SK-N-SH (cell line): ENCODE measurements at regions not wholly inside any gene's neighbourhood (a gene's known extent, or its start where the extent isn't known, plus 50 kb on each side); places are given as distances from the start of the nearest gene placed in this dataset.

Experiments
- CTCF ChIA-PET: fragments of 300-600, 350-600 bp; formaldehyde crosslinking; extraction: SDS; loops from one replicate; lab custom pipeline; 2021; lab: Yijun Ruan, JAX
- POLR2A ChIA-PET: fragments of 350-600 bp; sonication (Branson Sonifier 250); formaldehyde crosslinking; extraction: SDS; loops from one replicate; lab custom pipeline; 2020; ENCODE audit warnings: antibody characterized with exemption, inconsistent platforms; lab: Yijun Ruan, JAX
- DNase-seq: peaks from one replicate; pipeline ENCODE4 v3.0.0; 2012
- H2AFZ ChIP-seq: fragments of 200-600 bp; sonication (generic); 2 replicates; pipeline ENCODE4 v1.8.1; 2016; ENCODE audit warnings: antibody characterized with exemption, mild to moderate bottlenecking, low read depth
- H3F3A ChIP-seq: fragments of 200-600 bp; sonication (generic); replicated peaks from 2 replicates; pipeline ENCODE3; 2016; ENCODE audit warnings: antibody characterized with exemption, mild to moderate bottlenecking; ENCODE audit not compliant: insufficient read depth
- H3K27ac ChIP-seq, 2 experiments: fragments of 200-500 bp in 1 of 2; fragments of 200-600 bp in 1 of 2; sonication (Bioruptor generic) in 1 of 2; sonication (generic), shearing (Covaris generic) in 1 of 2; 2 replicates each; pipeline versions ENCODE4 v1.5.1 to v1.6.1; 2014 to 2016; ENCODE audit warnings: low read depth in 2 of 2, inconsistent platforms in 1 of 2, low read length in 1 of 2, mild to moderate bottlenecking in 1 of 2, mixed read lengths in 1 of 2
- H3K27me3 ChIP-seq: fragments of 200-600 bp; sonication (generic), shearing (Covaris generic); 2 replicates; pipeline ENCODE4 v1.6.1; 2016; ENCODE audit warnings: mixed run types; ENCODE audit not compliant: insufficient read depth
- H3K36me3 ChIP-seq, 2 experiments: fragments of 200-500 bp in 1 of 2; fragments of 200-600 bp in 1 of 2; sonication (Bioruptor generic) in 1 of 2; sonication (generic) in 1 of 2; replicated peaks in 1 of 2; 2 replicates each; pipeline versions ENCODE3 to v1.5.1; 2014 to 2016; ENCODE audit warnings: low read length in 1 of 2, mild to moderate bottlenecking in 1 of 2; ENCODE audit not compliant: insufficient read depth in 2 of 2, control insufficient read depth in 1 of 2
- H3K4me1 ChIP-seq, 2 experiments: fragments of 200-500 bp in 1 of 2; fragments of 200-600 bp in 1 of 2; sonication (Bioruptor generic) in 1 of 2; sonication (generic), shearing (Covaris generic) in 1 of 2; 2 replicates each; pipeline versions ENCODE4 v1.5.1 to v1.6.1; 2014 to 2016; ENCODE audit warnings: low read depth in 1 of 2, low read length in 1 of 2, mixed run types in 1 of 2; ENCODE audit not compliant: insufficient read depth in 2 of 2, control insufficient read depth in 1 of 2
- H3K4me2 ChIP-seq: fragments of 200-600 bp; sonication (generic), shearing (Covaris generic); 2 replicates; pipeline ENCODE4 v1.6.1; 2017; ENCODE audit warnings: mixed run types
- H3K4me3 ChIP-seq, 2 experiments: fragments of 200-500 bp in 1 of 2; fragments of 200-600 bp in 1 of 2; sonication (Bioruptor generic) in 1 of 2; sonication (generic), shearing (Covaris generic) in 1 of 2; 2 replicates each; pipeline versions ENCODE4 v1.5.1 to v1.8.1; 2014 to 2016; ENCODE audit warnings: low read depth in 2 of 2, inconsistent platforms in 1 of 2, low read length in 1 of 2, mild to moderate bottlenecking in 1 of 2, mixed read lengths in 1 of 2, moderate library complexity in 1 of 2
- H3K79me2 ChIP-seq: fragments of 200-600 bp; sonication (generic); 2 replicates; pipeline ENCODE4 v1.8.1; 2017; ENCODE audit warnings: mild to moderate bottlenecking; ENCODE audit not compliant: insufficient read depth
- H3K9ac ChIP-seq: fragments of 200-600 bp; sonication (generic); 2 replicates; pipeline ENCODE4 v1.6.1; 2017; ENCODE audit warnings: mixed run types
- H3K9me2 ChIP-seq: fragments of 200-600 bp; sonication (generic); 2 replicates; pipeline ENCODE4 v1.6.1; 2017; ENCODE audit warnings: mixed run types
- H3K9me3 ChIP-seq: fragments of 200-600 bp; sonication (generic); 2 replicates; pipeline ENCODE4 v1.6.1; 2017; ENCODE audit warnings: mixed run types, mild to moderate bottlenecking, moderate library complexity
- H4K20me1 ChIP-seq: fragments of 200-600 bp; sonication (generic); 2 replicates; pipeline ENCODE4 v1.6.1; 2017; ENCODE audit warnings: mild to moderate bottlenecking, mixed run types; ENCODE audit not compliant: insufficient read depth
- ELF1 ChIP-seq: IDR thresholded peaks from 2 replicates; pipeline ENCODE4 v1.4.0; 2012
- EP300 ChIP-seq, 2 experiments: IDR thresholded peaks; 2 replicates each; pipeline versions ENCODE4 v1.4.0 to v1.6.1; 2012; ENCODE audit warnings: borderline replicate concordance in 1 of 2, low read depth in 1 of 2, low read length in 1 of 2
- EZH2phosphoT487 ChIP-seq: fragments of 200-600 bp; sonication (generic); IDR thresholded peaks from 2 replicates; pipeline ENCODE4 v1.6.1; 2017; ENCODE audit warnings: low read depth, mixed run types, mild to moderate bottlenecking, antibody characterized with exemption, moderate library complexity, borderline replicate concordance
- FOXJ3 ChIP-seq: sonication (generic); formaldehyde crosslinking; IDR thresholded peaks from 2 replicates; pipeline ENCODE4 v1.5.1; 2020; ENCODE audit warnings: mild to moderate bottlenecking, missing genetic modification reagents
- GABPA ChIP-seq: IDR thresholded peaks from 2 replicates; pipeline ENCODE4 v1.4.0; 2012; ENCODE audit warnings: low read depth, mild to moderate bottlenecking
- GATA2 ChIP-seq: sonication (generic); formaldehyde crosslinking; IDR thresholded peaks from 2 replicates; pipeline ENCODE4 v1.5.0; 2020; ENCODE audit warnings: mild to moderate bottlenecking, missing genetic modification reagents
- IRF3 ChIP-seq: fragments of 150-350 bp; IDR thresholded peaks from 2 replicates; pipeline ENCODE4 v1.6.1; 2016; ENCODE audit warnings: mild to moderate bottlenecking, low read depth, low read length
- JUND ChIP-seq: IDR thresholded peaks from 2 replicates; pipeline ENCODE4 v1.4.0; 2012
- MAX ChIP-seq: IDR thresholded peaks from 2 replicates; pipeline ENCODE4 v1.4.0; 2012; ENCODE audit warnings: low read depth
- MEF2A ChIP-seq: IDR thresholded peaks from 2 replicates; pipeline ENCODE4 v1.4.0; 2012; ENCODE audit warnings: low read depth, borderline replicate concordance
- MXI1 ChIP-seq: IDR thresholded peaks from 2 replicates; pipeline ENCODE4 v1.6.1; 2012; ENCODE audit warnings: mild to moderate bottlenecking, low read depth, low read length, improper control_type of control experiment
- NFIC ChIP-seq: IDR thresholded peaks from 2 replicates; pipeline ENCODE4 v1.4.0; 2012; ENCODE audit warnings: borderline replicate concordance
- NRF1 ChIP-seq: IDR thresholded peaks from 2 replicates; pipeline ENCODE4 v1.6.1; 2012; ENCODE audit warnings: low read depth, mild to moderate bottlenecking, low read length
- PBX3 ChIP-seq: IDR thresholded peaks from 2 replicates; pipeline ENCODE4; 2012
- POLR2AphosphoS5 ChIP-seq: IDR thresholded peaks from 2 replicates; pipeline ENCODE4 v1.6.1; 2012; ENCODE audit warnings: low read depth, low read length
- RAD21 ChIP-seq: IDR thresholded peaks from 2 replicates; pipeline ENCODE4 v1.6.1; 2012; ENCODE audit warnings: mild to moderate bottlenecking, low read length
- RCOR1 ChIP-seq: fragments of 150-350 bp; IDR thresholded peaks from 2 replicates; pipeline ENCODE4 v1.6.1; 2017; ENCODE audit warnings: antibody characterized with exemption, low read length
- REST ChIP-seq: IDR thresholded peaks from 2 replicates; pipeline ENCODE4 v1.6.1; 2012; ENCODE audit warnings: mild to moderate bottlenecking, low read depth, low read length, moderate library complexity
- RFX5 ChIP-seq: IDR thresholded peaks from 2 replicates; pipeline ENCODE4 v1.6.1; 2012; ENCODE audit warnings: mild to moderate bottlenecking, improper control_type of control experiment, low read length
- RXRA ChIP-seq: IDR thresholded peaks from 2 replicates; pipeline ENCODE4 v1.4.0; 2012; ENCODE audit warnings: low read depth, mild to moderate bottlenecking, borderline replicate concordance
- TAF1 ChIP-seq: IDR thresholded peaks from 2 replicates; pipeline ENCODE4 v1.6.1; 2012; ENCODE audit warnings: low read depth, mild to moderate bottlenecking, low read length, moderate library complexity, borderline replicate concordance
- TEAD4 ChIP-seq: IDR thresholded peaks from 2 replicates; pipeline ENCODE4 v1.4.0; 2012; ENCODE audit warnings: mild to moderate bottlenecking, borderline replicate concordance; ENCODE audit not compliant: insufficient read depth
- USF1 ChIP-seq: IDR thresholded peaks from 2 replicates; pipeline ENCODE4 v1.4.0; 2012; ENCODE audit warnings: low read depth, borderline replicate concordance
- USF2 ChIP-seq: fragments of 150-350 bp; IDR thresholded peaks from 2 replicates; pipeline ENCODE4 v1.6.1; 2017; ENCODE audit warnings: antibody characterized with exemption, low read length, low read depth, borderline replicate concordance
- YY1 ChIP-seq: IDR thresholded peaks from 2 replicates; pipeline ENCODE4 v1.4.0; 2012; ENCODE audit warnings: low read depth, mild to moderate bottlenecking
- ZBTB33 ChIP-seq: IDR thresholded peaks from 2 replicates; pipeline ENCODE4 v1.4.0; 2012; ENCODE audit warnings: low read depth, borderline replicate concordance

GRCh38 chr11:88411265-88411664 lies 73.7 kb upstream of the CTSC start:
- peak overlapping the region in 1 of 2 experiments; percentile 41; a peak in 2 of 4 replicates for H3K27ac ChIP-seq
- H3K79me2 ChIP-seq: no peaks in the 10 kb centered on the region
- H3K9me2 ChIP-seq: no peaks in the 10 kb centered on the region
- H3K9me3 ChIP-seq: no peaks in the 10 kb centered on the region
- H3K4me3 ChIP-seq: no peak overlapping the region
- peak overlapping the region; percentile 3; the same call in 1 of the 2 replicates for H3K4me2 ChIP-seq
- H3K27me3 ChIP-seq: no peaks in the 10 kb centered on the region
- no peak overlapping the region for H3K9ac ChIP-seq
- H3K36me3 ChIP-seq: no peaks in the 10 kb centered on the region
- H3K4me1 ChIP-seq: peaks cover 0 to 5% of the 10 kb centered on the region in 2 experiments; a peak in 1 of 4 replicates
- CTCF ChIA-PET: no interaction called here
- no peak for DNase-seq
- H3F3A ChIP-seq: peaks cover 19% of the 10 kb centered on the region
- POLR2A ChIA-PET: no interaction called here
- no peak overlapping the region; the same call in 1 of the 2 replicates for H2AFZ ChIP-seq
- H4K20me1 ChIP-seq: no peaks in the 10 kb centered on the region
- TF ChIP-seq RCOR1 (no peak), YY1 (no peak), IRF3 (no peak), GABPA (no peak), TAF1 (no peak), EP300 (IDR thresholded peaks at IDR 0.05; ENCODE audit: borderline replicate concordance in 1 of 2, low read depth in 1 of 2, low read length in 1 of 2) (peak in 1 of 2 experiments; percentile 56; a peak in 2 of 4 replicates), POLR2AphosphoS5 (no peak; the same call in 1 of the 2 replicates), ZBTB33 (no peak), USF1 (no peak), NRF1 (no peak), RAD21 (no peak), USF2 (no peak), REST (no peak), MXI1 (no peak), RXRA (peak; percentile 21; the same call in 1 of the 2 replicates), MAX (no peak), EZH2phosphoT487 (no peak), MEF2A (no peak), PBX3 (peak; percentile 67), JUND (peak; percentile 54; the same call in 1 of the 2 replicates), NFIC (peak; percentile 21; the same call in 1 of the 2 replicates), GATA2 (CRISPR knock-in tag) (no peak), TEAD4 (no peak), FOXJ3 (CRISPR knock-in tag) (no peak), ELF1 (no peak), RFX5 (no peak)
